A549 (cell line): ENCODE measurements at regions not wholly inside any gene's neighbourhood (a gene's known extent, or its start where the extent isn't known, plus 50 kb on each side); places are given as distances from the start of the nearest gene placed in this dataset.

Experiments
- ATAC-seq, 2 experiments: fragments of 200-7000 bp in 1 of 2; fragments of >200 bp in 1 of 2; cut with Nextera tagmentation in 1 of 2; cut with Tn5 transposase in 1 of 2; 3 replicates each; pipeline versions ENCODE4 v1.8.0 to v1.9.1; 2018 to 2020; ENCODE audit warnings: mild to moderate bottlenecking in 1 of 2, moderate library complexity in 1 of 2
- CTCF ChIA-PET: fragments of 300-600 bp; sonication (Branson Sonifier 250); formaldehyde crosslinking; extraction: SDS; loops from one replicate; lab custom pipeline; 2021; ENCODE audit warnings: antibody characterized with exemption, inconsistent platforms; lab: Yijun Ruan, JAX
- POLR2A ChIA-PET: fragments of 350-600 bp; formaldehyde crosslinking; extraction: SDS; loops from one replicate; lab custom pipeline; 2021; ENCODE audit warnings: antibody characterized with exemption, inconsistent platforms; lab: Yijun Ruan, JAX
- DNase-seq, 2 experiments: peaks; one replicate each; pipeline versions ENCODE4 v3.0.0 to v3.0.0-alpha.2; 2011 to 2016; ENCODE audit warnings: low read depth in 1 of 2, low spot score in 1 of 2
- FAIRE-seq: peaks from 2 replicates; lab custom pipeline; 2011; peaks lifted over from hg19 to GRCh38; lab: Jason Lieb, UNC
- H3K27ac ChIP-seq, 2 experiments: fragments of >200 bp; sonication (Bioruptor Twin); formaldehyde crosslinking; 3 replicates each; pipeline ENCODE4 v1.5.1; 2016 to 2017
- H3K4me1 ChIP-seq: fragments of >200 bp; sonication (Bioruptor Twin); formaldehyde crosslinking; 3 replicates; pipeline ENCODE4 v1.6.1; 2016
- H3K4me2 ChIP-seq: fragments of >200 bp; sonication (Bioruptor Twin); formaldehyde crosslinking; 3 replicates; pipeline ENCODE4 v1.6.1; 2016
- H3K4me3 ChIP-seq: fragments of >200 bp; sonication (Bioruptor Twin); formaldehyde crosslinking; 3 replicates; pipeline ENCODE4 v1.5.1; 2016
- H3K9me3 ChIP-seq: fragments of >200 bp; sonication (Bioruptor Twin); formaldehyde crosslinking; 3 replicates; pipeline ENCODE4 v1.6.1; 2016
- ATOH8 ChIP-seq: fragments of 250-450 bp; sonication (Bioruptor Pico); IDR thresholded peaks from 2 replicates; pipeline ENCODE4 v1.5.0; 2020; ENCODE audit warnings: low read depth, mild to moderate bottlenecking, moderate library complexity
- BCL3 ChIP-seq: fragments of >200 bp; sonication (Bioruptor Twin); formaldehyde crosslinking; IDR thresholded peaks from 3 replicates; pipeline ENCODE4 v1.6.1; 2016
- CEBPB ChIP-seq, 2 experiments: fragments of >200 bp in 1 of 2; sonication (Bioruptor Twin) in 1 of 2; formaldehyde crosslinking in 1 of 2; IDR thresholded peaks; 2 replicates each; pipeline ENCODE4 v1.6.1; 2012 to 2016
- CHD2 ChIP-seq: fragments of 150-350 bp; IDR thresholded peaks from 2 replicates; pipeline ENCODE4 v1.6.1; 2014; ENCODE audit warnings: low read length; ENCODE audit not compliant: partially characterized antibody
- CTCF ChIP-seq: fragments of >200 bp; sonication (Bioruptor Twin); formaldehyde crosslinking; IDR thresholded peaks from 3 replicates; pipeline ENCODE4 v1.5.1; 2016
- EHF ChIP-seq: fragments of 250-450 bp; sonication (Bioruptor Pico); IDR thresholded peaks from 2 replicates; pipeline ENCODE4 v1.5.0; 2020; ENCODE audit warnings: mild to moderate bottlenecking
- EHMT2 ChIP-seq: fragments of 200-600 bp; sonication (generic); IDR thresholded peaks from 2 replicates; pipeline ENCODE4 v1.6.1; 2016; ENCODE audit warnings: antibody characterized with exemption, low read depth, mild to moderate bottlenecking, moderate library complexity
- EP300 ChIP-seq, 2 experiments: fragments of >200 bp; sonication (Bioruptor Twin); formaldehyde crosslinking; IDR thresholded peaks; 2 replicates in 1 of 2; 3 replicates in 1 of 2; pipeline ENCODE4 v1.6.1; 2016 to 2017
- ESRRA ChIP-seq: fragments of 150-350 bp; IDR thresholded peaks from 2 replicates; pipeline ENCODE4 v1.6.1; 2014; ENCODE audit warnings: mild to moderate bottlenecking, low read length, borderline replicate concordance
- FOSB ChIP-seq: fragments of 250-450 bp; sonication (Bioruptor Pico); IDR thresholded peaks from 2 replicates; pipeline ENCODE4 v1.5.0; 2020; ENCODE audit warnings: mild to moderate bottlenecking, moderate library complexity
- FOXS1 ChIP-seq: fragments of 250-450 bp; sonication (Bioruptor Pico); IDR thresholded peaks from 2 replicates; pipeline ENCODE4 v1.5.0; 2020; ENCODE audit warnings: mild to moderate bottlenecking, moderate library complexity
- HMGXB4 ChIP-seq: fragments of 250-450 bp; sonication (Bioruptor Pico); IDR thresholded peaks from 2 replicates; pipeline ENCODE4 v1.5.0; 2021; ENCODE audit warnings: mild to moderate bottlenecking, moderate library complexity, borderline replicate concordance
- HOXB5 ChIP-seq: fragments of 250-450 bp; sonication (Bioruptor Pico); IDR thresholded peaks from 2 replicates; pipeline ENCODE4 v1.5.0; 2020; ENCODE audit warnings: mild to moderate bottlenecking, moderate library complexity
- JUNB ChIP-seq: fragments of >200 bp; sonication (Bioruptor Twin); formaldehyde crosslinking; IDR thresholded peaks from 2 replicates; pipeline ENCODE4 v1.6.1; 2016
- KDM1A ChIP-seq: fragments of 200-600 bp; sonication (generic); IDR thresholded peaks from 2 replicates; pipeline ENCODE4 v1.6.1; 2016; ENCODE audit warnings: low read depth, mild to moderate bottlenecking
- KDM5A ChIP-seq: fragments of 200-600 bp; sonication (generic); IDR thresholded peaks from 2 replicates; pipeline ENCODE4 v1.6.1; 2016; ENCODE audit warnings: antibody characterized with exemption, mild to moderate bottlenecking
- MAFK ChIP-seq: fragments of 450-650 bp; IDR thresholded peaks from 2 replicates; pipeline ENCODE4 v1.6.1; 2014; ENCODE audit not compliant: partially characterized antibody
- NPAS2 ChIP-seq: fragments of 250-450 bp; sonication (Bioruptor Pico); IDR thresholded peaks from 2 replicates; pipeline ENCODE4 v1.8.0; 2022; ENCODE audit warnings: mild to moderate bottlenecking, moderate library complexity, borderline replicate concordance
- PHF8 ChIP-seq: fragments of 200-600 bp; sonication (generic); IDR thresholded peaks from 2 replicates; pipeline ENCODE4 v1.6.1; 2016; ENCODE audit warnings: low read depth, mild to moderate bottlenecking, antibody characterized with exemption, moderate library complexity, borderline replicate concordance
- POLR2A ChIP-seq: IDR thresholded peaks from 2 replicates; pipeline ENCODE4 v1.6.1; 2012; ENCODE audit warnings: mild to moderate bottlenecking, low read length
- RNF2 ChIP-seq: fragments of 200-600 bp; sonication (generic); IDR thresholded peaks from 2 replicates; pipeline ENCODE4 v1.6.1; 2016; ENCODE audit warnings: low read depth, mild to moderate bottlenecking, antibody characterized with exemption, moderate library complexity, borderline replicate concordance
- SMC3 ChIP-seq: fragments of >200 bp; sonication (Bioruptor Twin); formaldehyde crosslinking; IDR thresholded peaks from 3 replicates; pipeline ENCODE4 v1.6.1; 2018; ENCODE audit warnings: inconsistent platforms
- TFCP2L1 ChIP-seq: fragments of 250-450 bp; sonication (Bioruptor Pico); IDR thresholded peaks from 2 replicates; pipeline ENCODE4 v1.5.0; 2021; ENCODE audit warnings: mild to moderate bottlenecking
- ZFP36 ChIP-seq: fragments of 450-650 bp; IDR thresholded peaks from 2 replicates; pipeline ENCODE4 v1.6.1; 2014; ENCODE audit warnings: borderline replicate concordance; ENCODE audit not compliant: partially characterized antibody
- ZNF302 ChIP-seq: fragments of 250-450 bp; sonication (Bioruptor Pico); IDR thresholded peaks from 2 replicates; pipeline ENCODE4 v1.9.0; 2021; ENCODE audit warnings: inconsistent platforms, mild to moderate bottlenecking, moderate library complexity
- ZSCAN20 ChIP-seq: fragments of 250-450 bp; sonication (Bioruptor Pico); IDR thresholded peaks from 2 replicates; pipeline ENCODE4 v1.8.0; 2022; ENCODE audit warnings: mild to moderate bottlenecking, moderate library complexity
- WGBS: methylation state at CpG from one replicate; pipeline ENCODE4 v1.1.6; 2017; ENCODE audit errors: missing lambda C conversion rate; 5-methylcytosine and 5-hydroxymethylcytosine counted together

GRCh38 chrX:113962343-113962742 lies 621.5 kb upstream of the HTR2C start:
- DNase-seq (no peak), ATAC-seq (no peak), FAIRE-seq (no peak)
- POLR2A ChIA-PET = no interaction called here
- CTCF ChIA-PET = no interaction called here
- TF ChIP-seq HOXB5 (no peak), RNF2 (no peak), CHD2 (no peak), ZFP36 (no peak), ATOH8 (CRISPR knock-in tag) (no peak), BCL3 (no peak), CEBPB (IDR thresholded peaks at IDR 0.05) (no peak), FOXS1 (CRISPR knock-in tag) (no peak), EHF (no peak), NPAS2 (CRISPR knock-in tag) (no peak), ZSCAN20 (CRISPR knock-in tag) (no peak), ESRRA (no peak), KDM1A (no peak), KDM5A (no peak), SMC3 (no peak), EP300 (IDR thresholded peaks at IDR 0.05) (no peak)
- H3K4me1 ChIP-seq = no peaks in the 10 kb centered on the region
- H3K4me3 ChIP-seq = no peak overlapping the region
- H3K4me2 ChIP-seq = no peak overlapping the region
- H3K9me3 ChIP-seq = no peaks in the 10 kb centered on the region
- no peak overlapping the region for H3K27ac ChIP-seq
- 0% methylated on average over 1 of the region's 1 CpG for WGBS

- 0% methylated on average over 4 of the region's 4 CpGs for WGBS
- H3K4me2 ChIP-seq = no peak overlapping the region
- H3K4me1 ChIP-seq = no peaks in the 10 kb centered on the region
- ATAC-seq (no peak), DNase-seq (no peak), FAIRE-seq (no peak)
- TF ChIP-seq SMC3 (no peak), FOSB (CRISPR knock-in tag) (no peak), EHMT2 (no peak), TFCP2L1 (CRISPR knock-in tag) (no peak), POLR2A (no peak), BCL3 (no peak)
- H3K27ac ChIP-seq = no peak overlapping the region
- H3K4me3 ChIP-seq = no peak overlapping the region
- no peaks in the 10 kb centered on the region for H3K9me3 ChIP-seq
- CTCF ChIA-PET = no interaction called here
- POLR2A ChIA-PET = no interaction called here
Measured at GRCh38 chrX:113959912-113960626, 623.8 kb upstream of the HTR2C start.

GRCh38 chrX:113956936-113957335 lies 627.0 kb upstream of the HTR2C start:
- H3K27ac ChIP-seq = no peak overlapping the region
- ATAC-seq (no peak), DNase-seq (no peak), FAIRE-seq (no peak)
- H3K9me3 ChIP-seq = no peaks in the 10 kb centered on the region
- CTCF ChIA-PET = no interaction called here
- POLR2A ChIA-PET = no interaction called here
- 62% methylated on average over 6 of the region's 6 CpGs for WGBS
- no peaks in the 10 kb centered on the region for H3K4me1 ChIP-seq
- H3K4me2 ChIP-seq = no peak overlapping the region
- no peak overlapping the region for H3K4me3 ChIP-seq
- TF ChIP-seq NPAS2 (CRISPR knock-in tag) (no peak), CTCF (no peak), PHF8 (no peak), POLR2A (no peak), MAFK (no peak), ESRRA (no peak), KDM1A (no peak), JUNB (no peak), FOSB (CRISPR knock-in tag) (no peak), HMGXB4 (CRISPR knock-in tag) (no peak), ZNF302 (no peak)
